ENCODE measurements at regions not wholly inside any gene's neighbourhood (a gene's known extent, or its start where the extent isn't known, plus 50 kb on each side); places are given as distances from the start of the nearest gene placed in this dataset.
A peak's percentile ranks its signal among the peaks of the same experiment; 100 is the strongest.

GRCh38 chr5:168176251-168176650 lies 115.2 kb upstream of the WWC1 start:
- H3K27me3 ChIP-seq (ENCODE audit: insufficient read depth, low read length): no peaks in the 10 kb centered on the region
- WGBS (ENCODE audit: extremely low coverage, insufficient coverage, insufficient read length): no CpG with 5 or more reads among the region's 5 CpGs
- H2AFZ ChIP-seq (ENCODE audit: insufficient read depth, low read length, poor library complexity): no peak overlapping the region
- no peaks in the 10 kb centered on the region for H3K79me2 ChIP-seq (ENCODE audit: control insufficient read depth, insufficient read depth, low read length, poor library complexity)
- H3K18ac ChIP-seq (ENCODE audit: low read length): no peak overlapping the region
- H3K9me3 ChIP-seq (ENCODE audit: insufficient read depth, low read depth, low read length): peaks cover 2% of the 10 kb centered on the region
- H4K91ac ChIP-seq (ENCODE audit: low read depth, low read length): no peak overlapping the region
- no peak overlapping the region for H4K8ac ChIP-seq (ENCODE audit: low read depth, low read length)
- DNase-seq: no peak
- H2BK5ac ChIP-seq (ENCODE audit: low read depth, low read length, poor library complexity): no peak overlapping the region
- no peak overlapping the region for H3K27ac ChIP-seq (ENCODE audit: low read depth, low read length)
- H3K4me2 ChIP-seq (ENCODE audit: low read length): no peak overlapping the region
- no peak overlapping the region for H3K4me3 ChIP-seq (ENCODE audit: low read depth, low read length)
- H4K12ac ChIP-seq (ENCODE audit: low read depth, low read length): no peak overlapping the region
- no peak overlapping the region for H3K9ac ChIP-seq (ENCODE audit: low read length)
- no peak overlapping the region for H2BK12ac ChIP-seq (ENCODE audit: low read length)
- H3K36me3 ChIP-seq (ENCODE audit: control insufficient read depth in 1 of 2, insufficient read depth in 2 of 2, low read length in 2 of 2): no peaks in the 10 kb centered on the region
- H3K79me1 ChIP-seq (ENCODE audit: low read length): peaks cover 2% of the 10 kb centered on the region
- no peak overlapping the region for H2BK120ac ChIP-seq (ENCODE audit: insufficient read depth, low read length, poor library complexity)
- H3K4me1 ChIP-seq (ENCODE audit: control insufficient read depth in 1 of 2, insufficient read depth in 2 of 2, low read length in 2 of 2): peaks cover 7 to 12% of the 10 kb centered on the region in 2 experiments
- H2AK5ac ChIP-seq (ENCODE audit: low read length): no peak overlapping the region
- no peak overlapping the region for H3K14ac ChIP-seq (ENCODE audit: low read length)
- H3K4ac ChIP-seq (ENCODE audit: low read depth, low read length): no peak overlapping the region
- no peak overlapping the region for H3K23ac ChIP-seq (ENCODE audit: low read length)

- Histone ChIP-seq H3K9ac (ENCODE audit: low read length) (no peak overlapping the region), H3K79me2 (ENCODE audit: control insufficient read depth, insufficient read depth, low read length, poor library complexity) (no peaks in the 10 kb centered on the region), H4K91ac (ENCODE audit: low read depth, low read length) (no peak overlapping the region), H3K4ac (ENCODE audit: low read depth, low read length) (no peak overlapping the region), H2BK5ac (ENCODE audit: low read depth, low read length, poor library complexity) (no peak overlapping the region), H3K27me3 (ENCODE audit: insufficient read depth, low read length) (no peaks in the 10 kb centered on the region), H3K79me1 (ENCODE audit: low read length) (peaks cover 2% of the 10 kb centered on the region), H2BK12ac (ENCODE audit: low read length) (no peak overlapping the region), H3K18ac (ENCODE audit: low read length) (no peak overlapping the region), H3K4me2 (ENCODE audit: low read length) (no peak overlapping the region), H3K27ac (ENCODE audit: low read depth, low read length) (no peak overlapping the region), H3K4me1 (ENCODE audit: control insufficient read depth in 1 of 2, insufficient read depth in 2 of 2, low read length in 2 of 2) (peaks cover 7 to 12% of the 10 kb centered on the region in 2 experiments), H3K4me3 (ENCODE audit: low read depth, low read length) (no peak overlapping the region), H3K23ac (ENCODE audit: low read length) (no peak overlapping the region), H3K9me3 (ENCODE audit: insufficient read depth, low read depth, low read length) (no peaks in the 10 kb centered on the region), H3K14ac (ENCODE audit: low read length) (no peak overlapping the region), H2BK120ac (ENCODE audit: insufficient read depth, low read length, poor library complexity) (no peak overlapping the region), H2AK5ac (ENCODE audit: low read length) (no peak overlapping the region), H4K12ac (ENCODE audit: low read depth, low read length) (no peak overlapping the region), H4K8ac (ENCODE audit: low read depth, low read length) (no peak overlapping the region), H3K36me3 (ENCODE audit: control insufficient read depth in 1 of 2, insufficient read depth in 2 of 2, low read length in 2 of 2) (no peaks in the 10 kb centered on the region), H2AFZ (ENCODE audit: insufficient read depth, low read length, poor library complexity) (no peak overlapping the region)
- DNase-seq: no peak
- no CpG with 5 or more reads among the region's 3 CpGs for WGBS (ENCODE audit: extremely low coverage, insufficient coverage, insufficient read length)
These were observed 114.5 kb upstream of the WWC1 start for GRCh38 chr5:168176941-168177340.

GRCh38 chr5:168177831-168178450 lies 113.5 kb upstream of the WWC1 start:
- Histone ChIP-seq H3K4me3 (ENCODE audit: low read depth, low read length) (no peak overlapping the region), H3K4me2 (ENCODE audit: low read length) (peak overlapping the region; percentile 24), H2AK5ac (ENCODE audit: low read length) (no peak overlapping the region), H3K23ac (ENCODE audit: low read length) (no peak overlapping the region), H4K91ac (ENCODE audit: low read depth, low read length) (no peak overlapping the region), H3K9ac (ENCODE audit: low read length) (no peak overlapping the region), H3K4ac (ENCODE audit: low read depth, low read length) (no peak overlapping the region), H2BK120ac (ENCODE audit: insufficient read depth, low read length, poor library complexity) (no peak overlapping the region), H3K79me1 (ENCODE audit: low read length) (peaks cover 2% of the 10 kb centered on the region), H2BK5ac (ENCODE audit: low read depth, low read length, poor library complexity) (no peak overlapping the region), H3K36me3 (ENCODE audit: control insufficient read depth in 1 of 2, insufficient read depth in 2 of 2, low read length in 2 of 2) (no peaks in the 10 kb centered on the region), H4K8ac (ENCODE audit: low read depth, low read length) (no peak overlapping the region), H2BK12ac (ENCODE audit: low read length) (no peak overlapping the region), H3K79me2 (ENCODE audit: control insufficient read depth, insufficient read depth, low read length, poor library complexity) (no peaks in the 10 kb centered on the region), H3K27me3 (ENCODE audit: insufficient read depth, low read length) (no peaks in the 10 kb centered on the region), H3K9me3 (ENCODE audit: insufficient read depth, low read depth, low read length) (no peaks in the 10 kb centered on the region), H3K27ac (ENCODE audit: low read depth, low read length) (peak overlapping the region; percentile 87), H3K14ac (ENCODE audit: low read length) (no peak overlapping the region), H4K12ac (ENCODE audit: low read depth, low read length) (no peak overlapping the region), H3K4me1 (ENCODE audit: control insufficient read depth in 1 of 2, insufficient read depth in 2 of 2, low read length in 2 of 2) (peaks cover 7 to 12% of the 10 kb centered on the region in 2 experiments), H3K18ac (ENCODE audit: low read length) (no peak overlapping the region), H2AFZ (ENCODE audit: insufficient read depth, low read length, poor library complexity) (no peak overlapping the region)
- no CpG with 5 or more reads among the region's 14 CpGs for WGBS (ENCODE audit: extremely low coverage, insufficient coverage, insufficient read length)
- no peak for DNase-seq

GRCh38 chr5:168179192-168179593 lies 112.3 kb upstream of the WWC1 start:
- Histone ChIP-seq H3K23ac (ENCODE audit: low read length) (no peak overlapping the region), H3K36me3 (ENCODE audit: control insufficient read depth in 1 of 2, insufficient read depth in 2 of 2, low read length in 2 of 2) (no peaks in the 10 kb centered on the region), H3K9me3 (ENCODE audit: insufficient read depth, low read depth, low read length) (no peaks in the 10 kb centered on the region), H3K4me1 (ENCODE audit: control insufficient read depth in 1 of 2, insufficient read depth in 2 of 2, low read length in 2 of 2) (peaks cover 7 to 12% of the 10 kb centered on the region in 2 experiments), H3K27ac (ENCODE audit: low read depth, low read length) (no peak overlapping the region), H3K79me1 (ENCODE audit: low read length) (peaks cover 2% of the 10 kb centered on the region), H3K14ac (ENCODE audit: low read length) (no peak overlapping the region), H3K4me2 (ENCODE audit: low read length) (no peak overlapping the region), H3K18ac (ENCODE audit: low read length) (no peak overlapping the region), H2AK5ac (ENCODE audit: low read length) (no peak overlapping the region), H3K79me2 (ENCODE audit: control insufficient read depth, insufficient read depth, low read length, poor library complexity) (no peaks in the 10 kb centered on the region), H3K9ac (ENCODE audit: low read length) (no peak overlapping the region), H4K12ac (ENCODE audit: low read depth, low read length) (no peak overlapping the region), H4K91ac (ENCODE audit: low read depth, low read length) (peak overlapping the region; percentile 15), H3K4ac (ENCODE audit: low read depth, low read length) (no peak overlapping the region), H2BK120ac (ENCODE audit: insufficient read depth, low read length, poor library complexity) (peak overlapping the region; percentile 11), H2BK12ac (ENCODE audit: low read length) (peak overlapping the region; percentile 15), H2BK5ac (ENCODE audit: low read depth, low read length, poor library complexity) (no peak overlapping the region), H4K8ac (ENCODE audit: low read depth, low read length) (no peak overlapping the region), H3K4me3 (ENCODE audit: low read depth, low read length) (no peak overlapping the region), H3K27me3 (ENCODE audit: insufficient read depth, low read length) (no peaks in the 10 kb centered on the region), H2AFZ (ENCODE audit: insufficient read depth, low read length, poor library complexity) (no peak overlapping the region)
- DNase-seq: no peak
- no CpG with 5 or more reads among the region's 1 CpG for WGBS (ENCODE audit: extremely low coverage, insufficient coverage, insufficient read length)

Data from trophoblast cell (in vitro differentiated cells and primary cell).